ENCODE measurements at regions not wholly inside any gene's neighbourhood (a gene's known extent, or its start where the extent isn't known, plus 50 kb on each side); places are given as distances from the start of the nearest gene placed in this dataset.
"Not testable (repeated sequence)": the region's sequence is repeated elsewhere in the genome, so short reads cannot be mapped to it uniquely, and the experiment has no call there.

DNA sequence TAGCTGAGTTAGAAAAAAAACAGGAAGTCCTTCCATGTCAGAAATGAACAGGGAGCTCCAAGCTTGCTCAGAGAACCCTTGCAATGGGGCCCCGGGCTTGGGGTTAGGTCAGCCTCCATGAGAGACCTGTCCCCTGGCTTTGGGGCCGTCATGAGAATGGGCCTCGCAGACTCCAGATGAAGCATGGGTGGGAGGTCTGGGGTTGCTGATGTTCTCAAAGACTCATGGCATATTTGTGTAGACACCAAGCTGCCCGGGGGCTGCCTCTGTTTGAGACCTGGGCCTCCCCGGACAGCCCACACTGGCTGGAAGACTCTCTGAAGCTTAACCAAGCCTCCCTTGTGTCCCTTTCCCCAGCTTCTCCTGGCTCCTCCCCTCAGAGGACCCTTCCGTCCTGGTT lies 186.3 kb downstream of the IRX2 start:
- DNase-seq = no peak

DNA sequence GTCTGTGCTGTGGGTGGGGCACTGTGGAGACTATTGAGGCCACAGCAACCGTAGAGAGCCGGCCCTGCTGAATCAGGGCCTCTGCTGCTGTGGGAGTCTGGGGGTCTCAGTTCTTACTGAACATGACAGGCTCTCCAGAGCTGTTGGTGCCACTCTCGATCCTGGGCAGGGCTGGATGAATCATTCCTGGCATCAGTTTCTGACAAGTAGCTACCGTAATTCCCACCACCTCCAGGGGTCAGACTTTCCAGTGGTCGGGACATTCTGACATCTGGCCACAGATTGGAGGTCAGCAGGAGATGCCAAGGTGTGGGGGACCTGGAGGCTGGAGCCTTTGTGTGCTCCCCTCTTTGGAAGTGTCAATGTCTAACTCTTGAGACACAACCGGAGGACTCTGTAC lies 188.4 kb downstream of the IRX2 start:
- no peak for DNase-seq

DNA sequence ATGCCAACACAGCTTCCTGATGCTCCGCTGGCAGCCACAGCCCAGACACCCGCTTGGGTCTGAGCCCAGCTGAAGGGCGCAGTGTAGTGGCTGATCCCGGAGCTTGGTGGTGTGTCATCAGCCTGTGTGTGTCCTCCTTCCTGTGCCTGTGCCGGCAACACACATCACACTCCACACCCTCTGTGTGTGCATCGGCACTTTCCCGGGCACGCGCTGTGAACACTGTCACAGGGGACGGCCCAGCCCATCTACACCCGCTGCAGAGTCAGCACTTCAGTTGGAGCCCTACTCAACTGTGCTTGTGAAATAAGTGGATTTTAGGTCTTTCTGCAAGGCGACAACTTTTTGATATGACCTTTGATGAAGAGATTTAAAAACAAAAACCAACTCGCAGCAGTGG lies 189.4 kb downstream of the IRX2 start:
- no peak for DNase-seq

DNA sequence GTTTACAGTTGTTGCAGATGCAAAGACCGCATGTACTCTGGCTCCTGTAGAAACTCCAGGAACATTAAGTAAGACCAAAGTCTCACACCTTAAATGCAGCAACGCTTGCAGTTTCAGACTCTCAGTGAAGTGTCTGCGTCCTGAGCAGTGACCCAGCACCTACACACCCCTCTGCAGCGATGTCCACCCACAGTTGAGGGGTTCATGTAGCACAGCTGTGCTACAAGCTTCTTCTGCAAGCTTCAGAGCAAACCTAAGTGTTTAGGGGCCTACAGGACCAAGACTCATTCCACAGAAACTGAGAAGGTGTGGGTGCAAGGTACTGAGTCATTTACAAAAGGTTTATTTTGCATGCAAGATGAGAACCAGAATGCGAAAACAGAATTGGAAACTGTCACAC lies 191.0 kb downstream of the IRX2 start:
- no peak for DNase-seq

DNA sequence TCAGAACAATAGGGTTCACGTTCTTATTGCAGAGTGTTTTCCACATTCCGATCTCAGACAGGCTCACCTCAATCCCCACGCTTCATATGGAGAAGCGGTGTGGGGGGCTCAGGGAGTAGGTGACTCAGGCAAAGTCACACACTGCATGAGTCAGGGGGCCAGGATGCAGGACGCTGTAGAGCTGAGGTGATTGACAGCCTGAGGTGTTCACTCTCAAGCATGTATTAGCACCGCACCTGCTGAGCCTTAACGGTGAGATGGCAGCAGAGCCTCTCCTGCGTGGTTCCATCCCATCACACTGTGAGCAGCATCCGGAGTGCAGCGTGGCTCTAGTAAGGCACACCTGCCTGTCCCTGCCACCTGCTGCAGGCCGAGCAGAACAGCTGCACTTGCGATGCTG lies 194.0 kb downstream of the IRX2 start:
- DNase-seq = no peak

DNA sequence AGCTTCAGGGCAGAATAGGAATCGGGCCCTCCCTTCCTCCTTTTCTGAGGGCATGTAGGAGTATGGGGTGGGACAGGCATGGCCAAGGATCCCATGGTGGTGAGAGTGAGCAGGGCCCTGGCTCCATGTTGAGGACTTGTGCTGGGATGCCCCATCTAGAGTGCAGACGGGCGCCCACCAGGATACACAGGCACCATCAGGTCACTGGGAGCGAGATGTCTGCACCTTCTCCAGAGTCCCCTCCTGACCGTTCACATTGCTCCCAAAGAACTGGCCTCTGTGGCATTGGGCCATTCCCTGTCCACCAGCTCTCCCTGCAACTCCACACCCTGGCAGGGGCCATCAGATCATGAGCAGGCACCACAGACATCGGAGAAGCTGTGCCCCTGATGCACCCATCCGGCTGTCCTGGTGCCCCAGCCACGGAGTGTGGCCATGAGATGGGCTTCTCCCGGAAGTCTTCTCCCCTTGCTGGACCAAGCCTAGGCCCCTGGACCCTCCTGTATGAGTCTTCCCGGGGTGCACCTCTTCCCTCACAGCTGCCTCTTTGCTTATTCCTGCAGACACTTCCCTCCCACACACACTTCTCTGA lies 195.0 kb downstream of the IRX2 start:
- DNase-seq = no peak

DNA sequence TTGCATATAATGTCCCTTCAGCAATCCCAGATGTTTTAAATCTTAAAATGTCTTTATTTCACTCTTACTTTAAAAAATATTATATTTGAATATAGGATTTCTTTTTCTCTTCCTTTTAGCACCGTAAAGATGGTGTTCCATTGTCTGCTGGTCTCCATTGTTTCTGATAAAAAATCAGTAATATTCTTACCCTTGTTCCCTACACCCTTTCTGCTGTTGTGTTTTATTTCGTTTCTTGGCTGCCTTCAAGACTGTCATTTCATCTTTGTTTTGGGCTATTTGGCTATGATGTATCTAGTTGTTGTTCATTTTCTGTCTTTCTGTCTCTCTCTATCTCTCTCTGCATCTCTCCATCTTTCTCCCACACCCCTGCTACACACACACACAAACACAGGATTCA lies 197.9 kb downstream of the IRX2 start:
- DNase-seq = no peak

DNA sequence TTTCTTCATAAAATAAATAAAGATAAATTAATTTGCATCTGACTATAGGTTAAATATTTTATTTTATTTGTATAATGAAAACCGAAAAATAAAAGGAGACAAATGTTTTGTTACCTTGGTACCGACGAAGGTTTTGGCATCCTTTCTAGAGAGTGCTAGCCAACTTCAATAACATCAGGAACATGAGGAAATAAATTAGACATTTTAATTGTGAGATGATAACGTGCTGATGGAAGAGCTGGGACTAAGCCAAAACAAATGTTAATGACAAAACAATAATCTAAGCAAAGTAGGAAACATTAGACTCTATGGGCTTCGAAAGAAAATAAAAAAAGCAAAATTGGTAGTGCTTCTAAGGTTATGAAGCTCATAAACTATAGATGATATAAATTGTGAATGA lies 201.0 kb downstream of the IRX2 start:
- no peak for DNase-seq

DNA sequence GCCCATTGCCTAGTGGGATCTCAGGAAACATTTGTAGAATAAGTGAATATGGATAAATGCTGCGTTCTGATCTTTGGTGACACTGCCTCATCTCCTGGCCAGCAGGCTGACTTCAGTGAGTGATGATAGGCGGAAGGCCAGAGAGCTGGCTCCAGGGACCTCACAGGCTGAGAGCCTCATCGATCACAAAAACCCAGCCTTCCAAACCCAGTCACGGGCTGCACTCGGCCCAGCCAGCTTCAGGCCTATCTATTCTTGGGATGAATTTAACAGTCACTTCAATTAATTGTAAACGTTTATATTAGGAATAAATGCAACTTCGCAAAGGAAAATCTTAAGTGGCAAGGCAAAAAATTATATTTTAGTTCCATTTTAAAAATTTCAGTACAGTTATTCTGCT lies 201.6 kb downstream of the IRX2 start:
- no peak for DNase-seq

DNA sequence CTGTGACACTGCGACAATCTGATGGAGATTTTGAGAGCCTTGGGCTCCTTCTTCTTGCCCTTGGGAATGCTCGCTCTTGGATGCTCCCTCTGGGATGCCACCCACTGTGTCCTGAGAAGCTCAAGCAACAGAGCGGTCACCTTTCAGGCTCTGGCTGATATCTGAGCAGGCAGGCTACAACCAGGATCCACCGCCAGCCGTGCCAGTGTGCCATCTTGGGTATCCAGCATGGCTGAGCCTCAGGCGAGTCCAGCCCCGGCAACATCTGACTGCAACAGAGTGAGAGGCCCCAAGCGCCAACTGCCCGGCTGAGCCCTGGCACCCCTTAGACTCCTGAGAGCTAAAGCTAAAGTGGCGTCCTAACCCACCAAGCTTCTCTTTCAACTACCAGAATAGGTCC lies 202.1 kb downstream of the IRX2 start:
- DNase-seq = no peak

DNA sequence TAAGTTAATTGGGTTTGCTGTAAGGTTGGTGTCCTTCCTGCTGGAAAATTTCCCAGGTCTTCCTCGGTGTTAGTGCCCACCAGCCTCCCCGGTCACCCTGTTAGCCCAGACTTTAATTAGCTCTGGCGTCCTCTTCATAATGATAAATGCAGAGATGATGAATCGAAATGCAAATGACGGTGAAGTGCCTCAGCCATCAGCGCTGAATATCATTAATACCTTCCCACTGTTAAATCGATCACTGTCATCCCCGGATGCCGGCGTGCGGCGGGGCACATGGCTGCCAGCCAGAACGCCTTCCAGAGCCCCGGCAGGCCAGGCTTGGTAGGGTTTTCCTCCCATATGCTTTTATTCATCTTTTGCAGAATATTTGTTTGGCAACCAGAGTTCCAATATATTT lies 204.5 kb downstream of the IRX2 start:
- no peak for DNase-seq

DNA sequence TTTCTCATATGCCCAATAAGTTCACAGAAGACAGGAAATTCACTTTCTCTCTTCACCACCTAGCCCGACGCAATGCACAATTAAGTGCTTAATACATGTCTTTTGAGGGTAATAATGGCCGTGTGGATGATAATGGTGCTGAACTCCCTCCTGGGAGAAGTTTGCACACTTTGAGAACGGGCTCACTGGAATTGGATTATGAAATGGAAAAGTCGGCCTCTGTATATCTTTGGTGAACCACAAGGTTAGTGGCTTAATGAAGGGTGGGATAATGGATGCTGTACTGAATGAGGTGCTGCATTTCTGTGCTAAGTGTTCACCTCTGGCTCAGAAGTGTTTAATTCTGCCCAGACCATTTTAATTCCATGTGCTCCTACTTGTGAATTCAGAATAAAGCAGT lies 207.5 kb downstream of the IRX2 start:
- DNase-seq = no peak

DNA sequence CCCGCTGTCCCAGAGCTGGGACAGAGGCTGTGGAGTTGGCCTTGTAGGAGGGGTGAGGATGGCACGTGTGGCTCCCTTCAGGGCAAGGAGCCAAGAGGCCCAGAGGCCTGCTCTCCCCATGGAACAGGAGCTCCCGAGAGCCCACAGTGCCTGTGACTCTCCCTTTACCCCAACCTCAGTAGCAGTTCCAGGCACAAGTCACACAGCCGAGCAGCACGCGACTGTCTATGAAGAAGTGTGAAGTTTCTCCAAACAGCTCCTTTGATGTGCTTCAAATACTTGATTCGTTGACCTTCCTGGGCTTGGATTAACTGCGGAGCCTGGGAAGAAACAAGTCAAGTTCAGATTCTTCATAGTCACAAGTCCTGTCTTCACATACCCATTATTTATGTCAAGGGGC lies 208.7 kb downstream of the IRX2 start:
- no peak for DNase-seq

DNA sequence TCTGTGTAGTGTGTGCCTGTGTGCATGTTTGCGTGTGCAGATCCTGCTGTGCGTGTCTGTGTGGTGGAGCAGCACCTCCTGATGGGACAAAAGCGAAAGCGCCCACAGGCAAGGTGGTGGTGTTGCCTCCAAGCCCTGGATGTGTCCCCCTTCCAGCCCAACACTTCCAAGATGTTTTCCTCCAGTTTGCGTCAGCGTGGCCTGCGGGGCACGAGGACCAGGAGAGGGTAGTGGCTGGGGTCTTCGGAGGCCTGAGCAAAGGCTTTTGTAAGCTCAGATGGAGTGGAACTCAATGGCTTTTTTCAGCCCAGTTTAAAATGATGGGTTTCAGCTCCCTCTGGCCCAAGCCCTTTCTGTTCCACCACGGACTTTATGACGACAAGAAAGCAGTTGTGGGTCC lies 209.5 kb downstream of the IRX2 start:
- DNase-seq = no peak

DNA sequence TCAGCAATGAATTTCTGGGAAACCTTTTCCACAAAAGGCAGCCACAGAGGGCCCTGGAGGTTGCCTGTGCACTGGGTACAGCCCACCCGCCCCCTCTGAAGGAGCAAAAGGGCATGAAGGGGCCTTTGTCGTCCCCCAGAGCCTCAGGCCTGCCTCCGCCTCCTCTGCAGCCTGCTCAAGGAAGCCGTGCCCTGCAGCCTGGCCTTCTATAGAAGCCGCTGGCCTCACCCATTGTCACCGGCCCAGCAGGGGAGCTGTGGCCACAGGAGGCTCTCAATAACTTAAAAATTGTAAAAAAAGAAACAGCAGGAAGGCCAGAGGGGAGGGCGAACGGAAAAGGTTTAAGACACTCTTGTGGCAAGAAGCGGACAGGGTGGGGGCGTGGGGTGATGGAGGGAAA lies 213.3 kb downstream of the IRX2 start:
- no peak for DNase-seq

DNA sequence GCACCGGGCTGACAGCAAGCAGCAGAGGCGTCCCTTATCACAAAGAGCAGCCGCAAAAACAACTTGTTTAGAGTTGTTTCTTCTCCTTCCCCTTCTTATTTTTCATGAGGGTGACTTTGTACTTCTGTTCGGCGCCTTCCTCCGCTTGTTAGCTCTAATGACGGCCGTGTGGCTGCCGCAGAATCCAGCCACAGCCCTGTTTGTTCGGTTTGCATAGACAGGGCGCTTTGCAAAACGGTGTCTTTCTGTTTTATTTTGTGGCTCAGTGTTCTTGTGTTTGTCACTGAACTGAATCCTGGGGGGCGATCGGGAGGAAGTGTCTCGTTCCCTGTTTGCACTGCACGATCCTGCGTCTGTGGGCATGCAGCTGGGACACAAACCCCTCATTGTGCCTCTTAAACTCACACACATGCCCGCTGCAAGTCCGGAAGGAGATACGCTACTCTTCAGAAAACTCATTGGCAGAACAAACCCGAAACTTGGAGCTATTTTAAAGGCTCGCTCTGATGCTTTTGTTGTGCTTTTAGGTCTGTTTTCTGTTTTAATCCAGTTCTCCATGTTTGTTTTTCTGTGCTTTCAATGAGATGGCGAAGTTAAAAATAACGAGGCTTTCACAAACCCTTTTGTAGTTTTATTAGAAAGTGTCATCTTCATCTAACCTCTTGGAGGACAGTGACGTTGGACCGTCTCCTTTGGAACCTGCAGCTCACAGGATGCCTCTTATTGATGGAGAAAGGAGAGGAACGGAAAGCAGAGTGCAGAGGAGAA lies 213.9 kb downstream of the IRX2 start:
- DNase-seq = no peak

DNA sequence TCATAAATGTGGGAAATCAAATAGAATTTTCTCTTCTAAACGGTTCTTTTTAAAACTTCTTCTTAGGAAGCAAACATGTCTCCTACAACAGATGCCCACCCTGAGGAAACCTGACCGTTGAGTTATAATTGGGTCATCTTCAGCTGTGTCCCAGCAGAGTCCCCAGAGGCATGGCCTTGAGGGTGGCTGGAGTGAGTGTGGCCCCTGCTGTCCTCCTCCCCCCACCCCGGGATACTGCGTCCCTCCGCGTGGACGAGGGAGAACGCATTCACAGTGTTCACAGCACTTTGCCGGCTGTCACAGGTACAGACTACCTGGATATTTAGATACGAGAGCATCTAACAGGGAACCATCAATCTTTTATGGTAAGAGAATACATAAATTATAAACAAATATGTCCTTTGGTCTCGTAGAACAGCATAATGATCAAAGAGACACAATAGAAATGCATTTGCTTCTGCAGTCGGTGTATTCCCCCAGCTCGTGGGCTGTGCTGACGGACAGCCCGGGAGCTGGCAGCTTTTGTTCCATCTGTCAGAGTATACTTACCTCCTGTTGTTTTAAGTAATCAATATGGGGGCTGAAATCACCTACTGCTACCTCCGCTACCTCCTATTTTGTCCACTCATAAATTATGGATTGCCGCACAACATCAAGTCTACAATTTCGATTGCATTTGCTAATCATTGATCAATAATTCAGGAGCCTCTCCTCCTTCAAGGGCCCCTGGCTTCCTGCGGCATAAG lies 214.7 kb downstream of the IRX2 start:
- no peak for DNase-seq

DNA sequence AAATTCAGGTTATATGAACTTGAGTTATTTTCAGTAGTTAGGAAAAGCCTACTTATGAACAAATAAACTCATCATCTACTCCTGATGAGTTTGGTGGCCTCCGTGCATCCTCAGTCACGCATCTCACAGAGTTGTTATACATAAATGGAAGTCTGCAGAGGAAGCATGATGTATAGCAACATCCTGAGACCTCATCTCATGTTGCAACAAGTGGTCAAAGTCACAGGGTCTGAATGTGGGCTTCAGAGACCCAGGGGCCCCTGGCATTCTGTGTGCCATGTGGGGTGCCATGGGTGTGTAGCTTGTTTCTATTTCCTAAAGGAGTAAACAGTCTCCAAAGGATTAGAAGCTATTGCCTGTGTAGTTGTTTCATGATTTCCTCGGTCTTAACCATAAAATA lies 216.5 kb downstream of the IRX2 start:
- no peak for DNase-seq

DNA sequence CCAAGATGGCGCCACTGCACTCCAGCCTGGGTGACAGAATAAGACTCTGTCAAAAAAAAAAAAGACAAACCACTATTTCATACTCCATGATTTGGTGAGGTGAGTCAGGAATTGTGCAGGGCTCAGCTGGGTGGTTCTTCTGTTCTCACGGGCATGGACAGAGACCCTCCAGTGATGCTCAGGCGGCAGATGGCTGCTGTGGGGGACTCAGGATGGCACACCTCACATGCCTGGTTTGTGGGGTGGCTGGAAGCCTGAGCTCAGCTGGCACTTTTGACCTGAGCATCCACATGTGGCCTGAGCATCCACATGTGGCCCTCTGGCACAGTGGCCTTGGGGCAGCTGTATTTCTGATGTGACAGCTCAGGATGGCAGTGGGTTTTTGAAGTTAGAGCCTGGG lies 217.2 kb downstream of the IRX2 start:
- DNase-seq = no peak

DNA sequence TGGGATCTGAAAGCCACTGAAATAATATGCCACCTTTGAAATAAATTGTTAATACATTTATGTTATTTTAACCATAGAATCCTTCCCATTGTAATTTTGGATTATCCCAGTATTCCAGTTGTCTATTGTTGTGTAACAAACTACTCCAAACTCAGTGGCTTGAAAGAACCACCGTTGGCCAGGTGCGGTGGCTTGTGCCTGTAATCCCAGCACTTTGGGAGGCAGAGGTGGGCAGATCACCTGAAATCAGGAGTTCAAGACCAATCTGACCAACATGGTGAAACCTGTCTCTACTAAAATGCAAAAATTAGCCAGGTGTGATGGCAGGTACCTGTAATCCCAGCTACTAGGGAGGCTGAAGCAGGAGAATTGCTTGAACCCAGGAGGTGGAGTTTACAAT lies 217.6 kb downstream of the IRX2 start:
- not testable (repeated sequence) for DNase-seq

DNA sequence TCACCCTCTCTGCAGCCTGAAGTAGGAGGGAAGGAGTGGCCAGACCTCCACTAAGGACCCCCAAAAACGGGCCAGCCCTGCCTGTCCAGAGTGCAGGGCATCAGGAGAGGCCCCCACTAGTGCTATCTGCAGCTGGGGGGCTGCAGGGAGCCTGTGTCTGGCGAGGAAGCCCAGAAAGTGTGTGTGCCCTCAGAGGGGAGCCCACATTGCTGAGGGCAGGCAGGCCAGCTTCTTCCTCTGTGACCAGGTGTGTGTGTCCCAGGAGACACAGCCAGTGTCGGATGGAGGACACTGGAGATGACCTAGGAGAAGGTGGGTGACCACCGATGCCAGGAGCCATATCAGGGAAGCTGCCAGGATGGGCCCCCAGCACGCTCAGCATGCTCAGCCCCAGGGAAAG lies 218.7 kb downstream of the IRX2 start:
- DNase-seq = no peak

DNA sequence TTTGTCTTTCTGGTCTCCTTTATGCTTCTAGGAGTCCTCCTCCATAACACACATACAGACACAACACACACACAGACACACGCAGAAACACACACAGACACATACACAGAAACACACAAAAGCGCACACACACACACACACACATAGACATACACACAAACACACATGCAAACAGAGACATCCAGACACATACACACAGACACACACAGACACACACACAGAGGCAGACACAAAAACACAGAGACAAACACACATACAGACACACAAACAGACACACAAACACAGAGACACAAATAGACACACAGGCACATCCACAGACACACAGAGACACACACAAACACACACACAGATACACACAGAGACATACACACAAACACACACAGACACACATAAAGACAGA lies 220.2 kb downstream of the IRX2 start:
- no peak for DNase-seq

DNA sequence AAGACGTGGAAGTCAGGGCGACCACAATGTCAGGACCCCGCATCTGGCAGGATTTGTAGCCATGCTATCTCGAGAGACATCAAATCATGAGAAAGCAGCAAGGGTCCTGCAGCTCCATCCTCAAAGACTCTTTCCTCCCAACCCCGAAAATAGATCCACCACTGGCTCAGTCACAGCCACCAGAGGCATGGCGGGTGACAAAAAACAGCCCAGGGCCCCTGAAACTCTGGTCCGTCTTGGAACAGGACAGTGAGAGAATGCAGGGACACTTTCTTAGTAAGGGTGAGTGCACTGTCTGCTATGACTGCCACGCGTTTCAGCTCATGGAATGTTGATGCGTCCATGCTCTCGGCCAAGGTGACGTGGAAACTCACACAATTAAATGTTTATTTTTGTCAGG lies 220.9 kb downstream of the IRX2 start:
- no peak for DNase-seq

DNA sequence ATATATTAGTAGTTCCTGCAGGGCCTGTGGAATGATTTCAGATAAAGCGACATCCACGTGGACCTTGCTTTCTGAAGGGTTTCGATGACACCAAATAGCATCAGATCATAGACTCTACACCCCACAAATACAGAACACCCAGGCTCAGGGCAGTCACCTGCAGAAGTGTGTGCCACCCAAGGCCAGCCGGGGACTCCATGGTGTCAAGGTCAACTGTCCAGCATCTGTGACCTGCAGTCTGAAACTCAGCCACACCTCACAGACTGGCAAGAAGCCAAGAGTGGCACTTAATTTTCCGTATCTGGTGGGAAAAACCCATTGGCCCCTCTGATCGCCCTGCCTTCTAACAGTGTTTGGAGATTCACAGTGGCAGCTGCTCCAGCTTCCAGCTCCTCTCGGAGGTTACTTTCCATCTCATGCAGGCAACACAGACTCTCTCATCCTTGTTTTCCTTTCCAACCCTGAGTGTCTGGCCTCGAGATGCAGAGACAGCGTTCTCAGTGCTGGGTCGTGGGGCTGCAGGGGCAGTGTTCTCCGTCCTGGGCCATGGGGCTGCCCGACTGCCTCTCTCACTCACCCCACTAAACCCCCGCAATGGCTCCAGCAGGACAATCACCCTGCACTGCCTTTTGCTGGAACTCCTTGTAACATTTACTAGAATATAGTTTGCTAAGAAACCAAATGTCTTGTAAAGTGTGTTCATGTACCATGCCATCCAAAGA lies 221.9 kb downstream of the IRX2 start:
- no peak for DNase-seq
